ENCODE measurements at regions not wholly inside any gene's neighbourhood (a gene's known extent, or its start where the extent isn't known, plus 50 kb on each side); places are given as distances from the start of the nearest gene placed in this dataset.

DNA sequence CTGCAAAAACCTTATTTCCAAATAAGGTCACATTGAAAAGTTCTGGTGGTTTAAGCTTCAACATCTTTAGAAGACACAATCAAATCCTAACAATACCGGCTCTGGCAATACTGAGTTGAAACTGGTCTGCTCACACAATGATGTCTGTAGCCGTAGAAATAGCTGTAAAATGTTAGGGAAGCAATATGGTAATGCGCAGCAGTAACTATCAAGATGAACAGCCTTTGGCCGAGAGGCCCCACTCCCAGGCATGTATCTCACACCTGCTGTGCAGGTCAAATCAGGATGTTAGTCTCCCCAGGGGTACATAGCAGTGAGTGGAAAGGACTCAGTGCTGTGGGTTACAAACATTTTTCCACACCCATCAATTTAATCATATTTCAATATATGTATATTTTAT, 207.1 kb downstream of the KATNAL1 start:
- TF ChIP-seq, protein P1, sequence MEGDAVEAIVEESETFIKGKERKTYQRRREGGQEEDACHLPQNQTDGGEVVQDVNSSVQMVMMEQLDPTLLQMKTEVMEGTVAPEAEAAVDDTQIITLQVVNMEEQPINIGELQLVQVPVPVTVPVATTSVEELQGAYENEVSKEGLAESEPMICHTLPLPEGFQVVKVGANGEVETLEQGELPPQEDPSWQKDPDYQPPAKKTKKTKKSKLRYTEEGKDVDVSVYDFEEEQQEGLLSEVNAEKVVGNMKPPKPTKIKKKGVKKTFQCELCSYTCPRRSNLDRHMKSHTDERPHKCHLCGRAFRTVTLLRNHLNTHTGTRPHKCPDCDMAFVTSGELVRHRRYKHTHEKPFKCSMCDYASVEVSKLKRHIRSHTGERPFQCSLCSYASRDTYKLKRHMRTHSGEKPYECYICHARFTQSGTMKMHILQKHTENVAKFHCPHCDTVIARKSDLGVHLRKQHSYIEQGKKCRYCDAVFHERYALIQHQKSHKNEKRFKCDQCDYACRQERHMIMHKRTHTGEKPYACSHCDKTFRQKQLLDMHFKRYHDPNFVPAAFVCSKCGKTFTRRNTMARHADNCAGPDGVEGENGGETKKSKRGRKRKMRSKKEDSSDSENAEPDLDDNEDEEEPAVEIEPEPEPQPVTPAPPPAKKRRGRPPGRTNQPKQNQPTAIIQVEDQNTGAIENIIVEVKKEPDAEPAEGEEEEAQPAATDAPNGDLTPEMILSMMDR (IDR thresholded peaks at IDR 0.05): no peak
- no peak for TF ChIP-seq POLR2A (IDR thresholded peaks at IDR 0.05)

Data from uterus (tissue), 2 donors.